H9 (cell line): ENCODE measurements at regions not wholly inside any gene's neighbourhood (a gene's known extent, or its start where the extent isn't known, plus 50 kb on each side); places are given as distances from the start of the nearest gene placed in this dataset.

Experiments used
- DNase-seq: peaks from one replicate; pipeline ENCODE4 v3.0.0-alpha.2; 2017
- H2AFZ ChIP-seq: one replicate; pipeline ENCODE4 v1.6.1; 2013; ENCODE audit warnings: mild to moderate bottlenecking, low read length, control low read depth, moderate library complexity
- H2AK5ac ChIP-seq: 2 replicates; pipeline ENCODE4 v1.6.1; 2013; ENCODE audit warnings: low read length, control low read depth, mixed read lengths; ENCODE audit not compliant: insufficient read length
- H2BK120ac ChIP-seq: one replicate; pipeline ENCODE4 v1.6.1; 2013; ENCODE audit warnings: low read depth, mild to moderate bottlenecking, low read length, control low read depth, inconsistent platforms; ENCODE audit not compliant: poor library complexity, severe bottlenecking
- H2BK12ac ChIP-seq: 2 replicates; pipeline ENCODE4 v1.6.1; 2013; ENCODE audit warnings: low read length, control low read depth, mixed read lengths, low read depth; ENCODE audit not compliant: insufficient read length
- H2BK15ac ChIP-seq: 2 replicates; pipeline ENCODE4 v1.6.1; 2013; ENCODE audit warnings: low read depth, low read length, control low read depth
- H2BK20ac ChIP-seq: one replicate; pipeline ENCODE4 v1.6.1; 2013; ENCODE audit warnings: low read depth, mild to moderate bottlenecking, low read length, control low read depth, inconsistent platforms; ENCODE audit not compliant: poor library complexity, severe bottlenecking
- H2BK5ac ChIP-seq: 2 replicates; pipeline ENCODE4 v1.6.1; 2013; ENCODE audit warnings: low read length, control low read depth, mixed read lengths; ENCODE audit not compliant: insufficient read length
- H3K14ac ChIP-seq: 2 replicates; pipeline ENCODE4 v1.6.1; 2013; ENCODE audit warnings: low read length, control low read depth; ENCODE audit not compliant: insufficient read depth
- H3K18ac ChIP-seq: 2 replicates; pipeline ENCODE4 v1.6.1; 2013; ENCODE audit warnings: low read depth, mild to moderate bottlenecking, mixed read lengths, low read length, control low read depth; ENCODE audit not compliant: insufficient read length
- H3K23ac ChIP-seq: 2 replicates; pipeline ENCODE4 v1.6.1; 2013; ENCODE audit warnings: low read length, control low read depth, mixed read lengths, low read depth; ENCODE audit not compliant: insufficient read length
- H3K23me2 ChIP-seq: 2 replicates; pipeline ENCODE4 v1.6.1; 2013; ENCODE audit warnings: low read depth, mild to moderate bottlenecking, mixed read lengths, low read length, control low read depth; ENCODE audit not compliant: insufficient read length, poor library complexity, severe bottlenecking
- H3K27ac ChIP-seq: 2 replicates; pipeline ENCODE4 v1.5.1; 2013; ENCODE audit warnings: low read length, control low read depth, mixed read lengths, low read depth; ENCODE audit not compliant: insufficient read length
- H3K27me3 ChIP-seq: 2 replicates; pipeline ENCODE4 v1.6.1; 2013; ENCODE audit warnings: low read length, control low read depth, inconsistent platforms; ENCODE audit not compliant: insufficient read depth
- H3K4ac ChIP-seq: 2 replicates; pipeline ENCODE4 v1.6.1; 2013; ENCODE audit warnings: low read depth, mild to moderate bottlenecking, control low read depth, inconsistent platforms, low read length, moderate library complexity
- H3K4me1 ChIP-seq: 2 replicates; pipeline ENCODE4 v1.6.1; 2013; ENCODE audit warnings: low read length, control low read depth, inconsistent platforms; ENCODE audit not compliant: insufficient read depth
- H3K4me2 ChIP-seq: 2 replicates; pipeline ENCODE4 v1.6.1; 2013; ENCODE audit warnings: low read length, control low read depth, mixed read lengths; ENCODE audit not compliant: insufficient read length, insufficient read depth
- H3K56ac ChIP-seq: 2 replicates; pipeline ENCODE4 v1.6.1; 2013; ENCODE audit warnings: low read depth, mild to moderate bottlenecking, mixed read lengths, low read length, control low read depth; ENCODE audit not compliant: insufficient read length
- H3K79me1 ChIP-seq: 2 replicates; pipeline ENCODE4 v1.6.1; 2013; ENCODE audit warnings: low read depth, mild to moderate bottlenecking, moderate library complexity, low read length, control low read depth, inconsistent platforms; ENCODE audit not compliant: insufficient read depth, poor library complexity, severe bottlenecking
- H3K79me2 ChIP-seq: 2 replicates; pipeline ENCODE4 v1.6.1; 2013; ENCODE audit warnings: low read length, control low read depth, inconsistent platforms; ENCODE audit not compliant: insufficient read depth
- H3K9ac ChIP-seq: 2 replicates; pipeline ENCODE4 v1.6.1; 2013; ENCODE audit warnings: low read length, control low read depth, mixed read lengths; ENCODE audit not compliant: insufficient read length; ENCODE audit errors: extremely low read depth
- H3K9me3 ChIP-seq: one replicate; pipeline ENCODE4 v1.6.1; 2013; ENCODE audit warnings: low read depth, low read length, inconsistent platforms; ENCODE audit not compliant: control insufficient read depth
- H3T11ph ChIP-seq: one replicate; pipeline ENCODE4 v1.6.1; 2013; ENCODE audit warnings: mild to moderate bottlenecking, low read length, control low read depth, inconsistent platforms
- H4K20me1 ChIP-seq: one replicate; pipeline ENCODE4 v1.6.1; 2013; ENCODE audit not compliant: control insufficient read depth, insufficient read length, insufficient read depth
- H4K5ac ChIP-seq: 2 replicates; pipeline ENCODE4 v1.6.1; 2013; ENCODE audit warnings: low read depth, mild to moderate bottlenecking, mixed read lengths, low read length, control low read depth; ENCODE audit not compliant: insufficient read length
- H4K8ac ChIP-seq: replicated peaks from 2 replicates; pipeline ENCODE4 v1.6.1; 2013; ENCODE audit warnings: low read length, control low read depth, mixed read lengths, low read depth; ENCODE audit not compliant: insufficient read length
- H4K91ac ChIP-seq: 2 replicates; pipeline ENCODE4 v1.6.1; 2013; ENCODE audit warnings: low read depth, mild to moderate bottlenecking, moderate library complexity, mixed read lengths, low read length, control low read depth; ENCODE audit not compliant: insufficient read length
- H3K27ac Mint-ChIP-seq, 3 experiments: 2 replicates in 2 of 3; 3 replicates in 1 of 3; pipeline ENCODE4 v1.8.0; 2020 to 2021; ENCODE audit warnings: mixed read lengths in 3 of 3, mild to moderate bottlenecking in 1 of 3, moderate library complexity in 1 of 3
- H3K27me3 Mint-ChIP-seq: 2 replicates; pipeline ENCODE4 v1.8.0; 2021; ENCODE audit warnings: low read depth, mild to moderate bottlenecking, moderate library complexity, mixed read lengths
- H3K36me3 Mint-ChIP-seq, 3 experiments: 2 replicates in 2 of 3; 3 replicates in 1 of 3; pipeline ENCODE4 v1.8.0; 2020 to 2021; ENCODE audit warnings: low read depth in 3 of 3, mixed read lengths in 3 of 3; ENCODE audit not compliant: insufficient read depth in 1 of 3
- H3K4me1 Mint-ChIP-seq, 2 experiments: 2 replicates each; pipeline ENCODE4 v1.8.0; 2020; ENCODE audit warnings: mixed read lengths in 2 of 2
- H3K4me3 Mint-ChIP-seq, 2 experiments: 2 replicates in 1 of 2; 3 replicates in 1 of 2; pipeline ENCODE4 v1.8.0; 2020 to 2021; ENCODE audit warnings: mild to moderate bottlenecking in 2 of 2, mixed read lengths in 2 of 2, moderate library complexity in 1 of 2
- H3K9me3 Mint-ChIP-seq, 2 experiments: 2 replicates in 1 of 2; 3 replicates in 1 of 2; pipeline ENCODE4 v1.8.0; 2020; ENCODE audit warnings: mild to moderate bottlenecking in 2 of 2, mixed read lengths in 2 of 2, moderate library complexity in 1 of 2
- CTCF ChIP-seq: fragments of 200-600 bp; sonication (generic); conservative IDR thresholded peaks from 3 replicates; pipeline ENCODE4 v1.8.0; 2021; ENCODE audit warnings: antibody characterized with exemption, mild to moderate bottlenecking
- whole genome bisulfite sequencing: extraction: QIAGEN DNeasy Blood & Tissue Kit; methylation state at CpG from one replicate; pipeline ENCODE4 v1.1.7; 2013; ENCODE audit warnings: missing lambda C conversion rate, low lambda C conversion rate, mixed read lengths; ENCODE audit not compliant: insufficient read length; ENCODE audit errors: extremely low coverage; 5-methylcytosine and 5-hydroxymethylcytosine counted together

GRCh38 chr6:167712731-167713475, 113.8 kb upstream of the AFDN start:
- H3K9me3 Mint-ChIP-seq, result no peaks in the 10 kb centered on the region
- no CpG with 5 or more reads among the region's 18 CpGs for WGBS

More at GRCh38 chr6:167712731-167713475, 113.8 kb upstream of the AFDN start:
- Mint-ChIP-seq H3K36me3 (no peaks in the 10 kb centered on the region), H3K27ac (no peak overlapping the region; a peak in 1 of 7 replicates), H3K4me3 (no peak overlapping the region), H3K4me1 (peaks cover 14 to 27% of the 10 kb centered on the region in 2 experiments), H3K27me3 (peaks cover 3% of the 10 kb centered on the region; the same call in 1 of the 2 replicates)
- no peak overlapping the region for H4K5ac ChIP-seq
- H2AK5ac ChIP-seq, result no peak overlapping the region
- H4K91ac ChIP-seq, result no peak overlapping the region
- H3K18ac ChIP-seq, result no peak overlapping the region
- no peak overlapping the region for H3K4me2 ChIP-seq
- H2AFZ ChIP-seq, result no peak overlapping the region
- no peak overlapping the region for H3T11ph ChIP-seq
- TF ChIP-seq CTCF, result no peak
- no peaks in the 10 kb centered on the region for H3K9me3 ChIP-seq
- H3K4ac ChIP-seq, result no peak overlapping the region
- no peak overlapping the region for H2BK20ac ChIP-seq
- no peak for DNase-seq
- H3K79me1 ChIP-seq, result no peaks in the 10 kb centered on the region
- no peaks in the 10 kb centered on the region for H3K27me3 ChIP-seq
- no peaks in the 10 kb centered on the region for H3K23me2 ChIP-seq
- H3K56ac ChIP-seq, result no peak overlapping the region
- H4K20me1 ChIP-seq, result no peaks in the 10 kb centered on the region
- H3K79me2 ChIP-seq, result no peaks in the 10 kb centered on the region
- H3K4me1 ChIP-seq, result no peaks in the 10 kb centered on the region
- H2BK12ac ChIP-seq, result no peak overlapping the region
- no peak overlapping the region for H2BK15ac ChIP-seq
- no peak overlapping the region for H3K27ac ChIP-seq
- H2BK5ac ChIP-seq, result no peak overlapping the region
- no peak overlapping the region for H2BK120ac ChIP-seq
- no peak overlapping the region for H4K8ac ChIP-seq
- no peak overlapping the region for H3K23ac ChIP-seq
- H3K14ac ChIP-seq, result no peak overlapping the region
- H3K9ac ChIP-seq, result no peak overlapping the region
